Testis (tissue), 2 donors: ENCODE measurements at regions not wholly inside any gene's neighbourhood (a gene's known extent, or its start where the extent isn't known, plus 50 kb on each side); places are given as distances from the start of the nearest gene placed in this dataset.

Experiments used
- POLR2A ChIP-seq: fragments of 450-650 bp; IDR thresholded peaks from one replicate; pipeline ENCODE4 v1.6.1; 2017; ENCODE audit warnings: antibody characterized with exemption, mild to moderate bottlenecking, moderate library complexity
- TF ChIP-seq, protein P1 (sequence below), 3 experiments: fragments of 450-650 bp in 2 of 3; fragments of 200-600 bp in 1 of 3; sonication (generic) in 1 of 3; IDR thresholded peaks; one replicate each; pipeline ENCODE4 v1.5.1; 2016 to 2019; ENCODE audit warnings: antibody characterized with exemption in 3 of 3, mild to moderate bottlenecking in 2 of 3, moderate library complexity in 1 of 3

DNA sequence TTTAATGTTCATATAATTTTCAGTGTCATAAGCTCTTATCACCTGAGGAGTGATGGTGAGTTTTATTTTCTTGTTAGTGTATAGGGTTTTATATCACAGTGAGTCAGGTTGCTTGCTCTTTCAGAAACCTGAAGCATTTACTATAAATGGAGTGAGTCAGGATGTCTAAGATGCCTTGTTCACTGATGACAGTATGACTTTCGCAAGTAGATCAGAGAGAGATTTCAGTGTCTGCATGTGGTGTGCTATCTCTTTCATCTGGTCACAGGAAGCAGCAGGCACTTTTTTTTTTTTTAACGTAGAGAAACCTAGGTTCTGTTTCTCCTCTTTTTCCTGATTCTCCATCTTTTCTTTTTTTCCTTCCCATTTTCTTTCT, 237.1 kb downstream of the DMRTA1 start:
- TF ChIP-seq, protein P1, sequence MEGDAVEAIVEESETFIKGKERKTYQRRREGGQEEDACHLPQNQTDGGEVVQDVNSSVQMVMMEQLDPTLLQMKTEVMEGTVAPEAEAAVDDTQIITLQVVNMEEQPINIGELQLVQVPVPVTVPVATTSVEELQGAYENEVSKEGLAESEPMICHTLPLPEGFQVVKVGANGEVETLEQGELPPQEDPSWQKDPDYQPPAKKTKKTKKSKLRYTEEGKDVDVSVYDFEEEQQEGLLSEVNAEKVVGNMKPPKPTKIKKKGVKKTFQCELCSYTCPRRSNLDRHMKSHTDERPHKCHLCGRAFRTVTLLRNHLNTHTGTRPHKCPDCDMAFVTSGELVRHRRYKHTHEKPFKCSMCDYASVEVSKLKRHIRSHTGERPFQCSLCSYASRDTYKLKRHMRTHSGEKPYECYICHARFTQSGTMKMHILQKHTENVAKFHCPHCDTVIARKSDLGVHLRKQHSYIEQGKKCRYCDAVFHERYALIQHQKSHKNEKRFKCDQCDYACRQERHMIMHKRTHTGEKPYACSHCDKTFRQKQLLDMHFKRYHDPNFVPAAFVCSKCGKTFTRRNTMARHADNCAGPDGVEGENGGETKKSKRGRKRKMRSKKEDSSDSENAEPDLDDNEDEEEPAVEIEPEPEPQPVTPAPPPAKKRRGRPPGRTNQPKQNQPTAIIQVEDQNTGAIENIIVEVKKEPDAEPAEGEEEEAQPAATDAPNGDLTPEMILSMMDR (IDR thresholded peaks at IDR 0.05) = no peak
- no peak for TF ChIP-seq POLR2A
